Peyer's patch (tissue), 4 donors: ENCODE measurements at regions not wholly inside any gene's neighbourhood (a gene's known extent, or its start where the extent isn't known, plus 50 kb on each side); places are given as distances from the start of the nearest gene placed in this dataset.

ENCODE experiments used
- CTCF ChIP-seq, 6 experiments: fragments of 450-650 bp in 4 of 6; fragments of 200-600 bp in 2 of 6; sonication (generic) in 1 of 6; IDR thresholded peaks; one replicate each; pipeline ENCODE4 v1.5.1; 2017 to 2019; ENCODE audit warnings: antibody characterized with exemption in 6 of 6, mild to moderate bottlenecking in 3 of 6, moderate library complexity in 1 of 6
- POLR2A ChIP-seq, 2 donors: fragments of 450-650 bp; IDR thresholded peaks; one replicate each; pipeline ENCODE4 v1.5.1; 2017; ENCODE audit warnings: antibody characterized with exemption in 2 of 2, mild to moderate bottlenecking in 2 of 2, moderate library complexity in 2 of 2

- TF ChIP-seq CTCF (IDR thresholded peaks at IDR 0.05), result no peak
- TF ChIP-seq POLR2A (IDR thresholded peaks at IDR 0.05), result no peak
Measured at GRCh38 chr12:60935981-60936761, 1324.0 kb upstream of the USP15 start.
